Gastrocnemius medialis (tissue), 4 donors: ENCODE measurements at regions not wholly inside any gene's neighbourhood (a gene's known extent, or its start where the extent isn't known, plus 50 kb on each side); places are given as distances from the start of the nearest gene placed in this dataset.

Source experiments
- POLR2A ChIP-seq, 2 donors: fragments of 450-650 bp; IDR thresholded peaks; one replicate each; pipeline ENCODE4 v1.6.1; 2017; ENCODE audit warnings: antibody characterized with exemption in 2 of 2, mild to moderate bottlenecking in 2 of 2, moderate library complexity in 2 of 2
- TF ChIP-seq, protein P1 (sequence below), 5 experiments: fragments of 450-650 bp in 3 of 5; fragments of 200-600 bp in 2 of 5; sonication (generic) in 2 of 5; IDR thresholded peaks in 4 of 5; conservative IDR thresholded peaks in 1 of 5; 1 replicate in 4 of 5; 2 replicates in 1 of 5; pipeline ENCODE4 v1.5.1; 2016 to 2019; ENCODE audit warnings: antibody characterized with exemption in 5 of 5, mild to moderate bottlenecking in 3 of 5, moderate library complexity in 3 of 5

DNA sequence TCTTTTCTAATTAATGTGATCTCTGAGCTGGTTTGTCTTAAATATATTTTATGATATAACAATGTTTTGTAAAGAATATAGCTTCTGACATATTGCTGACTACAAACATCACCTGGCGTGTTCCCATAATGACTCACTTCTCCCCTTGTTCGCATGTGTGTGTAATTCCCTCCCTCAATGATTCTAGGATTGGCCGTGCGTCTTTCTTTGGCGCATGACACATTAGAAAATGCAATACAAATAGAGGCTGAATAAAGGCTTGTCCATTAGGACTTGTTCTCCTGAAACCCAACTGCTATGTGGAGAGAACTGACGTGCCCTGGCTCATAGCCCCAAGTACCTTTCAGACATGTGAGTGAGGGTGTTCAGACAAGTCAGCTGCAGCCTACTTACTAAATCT lies 159.7 kb upstream of the CDH20 start:
- TF ChIP-seq, protein P1, sequence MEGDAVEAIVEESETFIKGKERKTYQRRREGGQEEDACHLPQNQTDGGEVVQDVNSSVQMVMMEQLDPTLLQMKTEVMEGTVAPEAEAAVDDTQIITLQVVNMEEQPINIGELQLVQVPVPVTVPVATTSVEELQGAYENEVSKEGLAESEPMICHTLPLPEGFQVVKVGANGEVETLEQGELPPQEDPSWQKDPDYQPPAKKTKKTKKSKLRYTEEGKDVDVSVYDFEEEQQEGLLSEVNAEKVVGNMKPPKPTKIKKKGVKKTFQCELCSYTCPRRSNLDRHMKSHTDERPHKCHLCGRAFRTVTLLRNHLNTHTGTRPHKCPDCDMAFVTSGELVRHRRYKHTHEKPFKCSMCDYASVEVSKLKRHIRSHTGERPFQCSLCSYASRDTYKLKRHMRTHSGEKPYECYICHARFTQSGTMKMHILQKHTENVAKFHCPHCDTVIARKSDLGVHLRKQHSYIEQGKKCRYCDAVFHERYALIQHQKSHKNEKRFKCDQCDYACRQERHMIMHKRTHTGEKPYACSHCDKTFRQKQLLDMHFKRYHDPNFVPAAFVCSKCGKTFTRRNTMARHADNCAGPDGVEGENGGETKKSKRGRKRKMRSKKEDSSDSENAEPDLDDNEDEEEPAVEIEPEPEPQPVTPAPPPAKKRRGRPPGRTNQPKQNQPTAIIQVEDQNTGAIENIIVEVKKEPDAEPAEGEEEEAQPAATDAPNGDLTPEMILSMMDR (IDR thresholded peaks at IDR 0.05 in 4 of 5, conservative IDR thresholded peaks at IDR 0.05 in 1 of 5): no peak
- no peak for TF ChIP-seq POLR2A (IDR thresholded peaks at IDR 0.05)
